GM18508 (cell line): ENCODE measurements at regions not wholly inside any gene's neighbourhood (a gene's known extent, or its start where the extent isn't known, plus 50 kb on each side); places are given as distances from the start of the nearest gene placed in this dataset.
"Not testable (repeated sequence)": the region's sequence is repeated elsewhere in the genome, so short reads cannot be mapped to it uniquely, and the experiment has no call there.

Source experiments
- ATAC-seq: cut with Tn5 transposase; IDR thresholded peaks from one replicate; pipeline ENCODE4 v1.9.1; 2021; ENCODE audit warnings: moderate number of reproducible peaks; ENCODE audit not compliant: insufficient read depth, unreplicated experiment

GRCh38 chr4:49117951-49118350 lies 131.9 kb downstream of the CWH43 start:
- ATAC-seq: not testable (repeated sequence)

DNA sequence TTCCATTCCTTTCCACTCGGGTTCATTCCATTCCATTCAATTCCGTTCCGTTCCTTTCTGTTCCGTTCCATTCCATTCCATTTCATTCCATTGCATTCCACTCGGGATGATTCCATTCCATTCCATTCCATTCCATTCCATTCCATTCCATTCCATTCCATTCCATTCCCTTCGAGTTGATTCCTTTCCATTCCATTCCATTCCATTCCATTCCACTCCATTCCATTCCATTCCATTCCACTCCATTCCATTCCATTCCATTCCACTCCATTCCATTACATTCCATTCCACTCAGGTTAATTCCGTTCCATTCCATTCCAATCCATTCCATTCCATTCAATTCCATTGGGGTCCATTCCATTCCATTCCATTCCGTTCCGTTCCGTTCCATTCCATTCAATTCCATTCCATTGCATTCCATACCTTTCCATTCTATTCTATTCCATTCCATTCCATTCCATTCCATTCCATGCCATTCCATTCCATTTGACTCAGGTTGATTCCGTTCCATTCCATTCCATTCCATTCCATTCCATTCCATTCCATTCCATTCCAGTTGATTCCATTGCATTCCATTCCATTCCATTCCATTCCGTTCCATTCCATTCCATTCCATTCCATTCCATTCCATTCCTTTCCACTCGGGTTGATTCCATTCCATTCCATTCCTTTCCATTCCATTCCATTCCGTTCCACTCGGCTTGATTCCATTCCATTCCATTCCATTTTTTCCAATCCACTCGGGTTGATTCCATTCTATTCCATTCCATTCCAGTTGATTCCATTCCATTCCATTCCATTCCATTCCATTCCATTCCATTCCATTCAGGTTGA lies 132.5 kb downstream of the CWH43 start:
- peak; percentile 33 for ATAC-seq

- ATAC-seq: peak; percentile 2
Observed at GRCh38 chr4:49119345-49119744, 133.3 kb downstream of the CWH43 start.

- not testable (repeated sequence) for ATAC-seq
Observed at GRCh38 chr4:49120042-49120779, 134.1 kb downstream of the CWH43 start.

- ATAC-seq: not testable (repeated sequence)
Observed at GRCh38 chr4:49120804-49121203, 134.7 kb downstream of the CWH43 start.

- not testable (repeated sequence) for ATAC-seq
Observed at GRCh38 chr4:49126443-49126842, 140.4 kb downstream of the CWH43 start.

DNA sequence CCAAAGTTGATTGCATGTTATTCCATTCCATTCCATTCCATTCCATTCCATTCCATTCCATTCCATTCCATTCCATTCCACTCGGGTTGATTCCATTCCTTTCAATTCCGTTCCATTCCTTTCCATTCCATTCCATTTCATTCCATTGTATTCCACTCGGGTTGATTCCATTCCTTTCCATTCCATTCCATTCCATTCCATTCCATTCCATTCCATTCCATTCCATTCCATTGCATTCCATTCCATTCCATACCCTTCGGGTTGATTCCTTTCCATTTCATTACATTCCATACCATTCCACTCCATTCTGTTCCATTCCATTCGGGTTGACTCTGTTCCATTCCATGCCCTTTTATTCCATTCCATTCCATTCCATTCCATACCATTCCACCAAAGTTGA lies 140.8 kb downstream of the CWH43 start:
- ATAC-seq: not testable (repeated sequence)

DNA sequence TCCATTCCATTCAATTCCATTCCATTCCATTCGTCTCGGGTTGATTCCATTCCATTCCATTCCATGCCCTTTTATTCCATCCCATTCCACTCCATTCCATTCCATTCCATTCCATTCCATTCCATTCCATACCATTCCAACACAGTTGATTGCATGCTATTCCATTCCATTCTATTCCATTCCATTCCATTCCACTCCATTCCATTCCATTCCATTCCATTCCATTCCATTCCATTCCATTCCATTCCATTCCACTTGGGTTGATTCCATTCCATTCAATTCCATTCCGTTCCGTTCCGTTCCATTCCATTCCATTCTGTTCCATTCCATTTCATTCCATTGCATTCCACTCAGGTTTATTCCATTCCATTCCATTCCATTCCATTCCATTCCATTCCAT lies 143.3 kb downstream of the CWH43 start:
- not testable (repeated sequence) for ATAC-seq

GRCh38 chr4:49129870-49130269 lies 143.8 kb downstream of the CWH43 start:
- not testable (repeated sequence) for ATAC-seq

DNA sequence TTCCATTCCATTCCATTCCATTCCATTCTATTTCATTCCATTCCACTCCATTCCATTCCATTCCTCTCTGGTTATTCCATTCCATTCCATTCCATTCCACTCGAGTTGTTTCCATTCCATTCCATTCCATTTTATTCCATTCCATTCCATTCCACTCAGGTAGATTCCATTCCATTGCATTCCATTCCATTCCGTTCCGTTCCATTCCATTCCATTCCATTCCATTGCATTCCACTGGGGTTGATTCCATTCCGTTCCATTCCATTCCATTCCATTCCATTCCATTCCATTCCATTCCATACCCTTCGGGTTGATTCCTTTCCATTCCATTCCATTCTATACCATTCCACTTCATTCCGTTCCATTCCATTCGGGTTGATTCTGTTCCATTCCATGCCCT lies 144.6 kb downstream of the CWH43 start:
- ATAC-seq: not testable (repeated sequence)

DNA sequence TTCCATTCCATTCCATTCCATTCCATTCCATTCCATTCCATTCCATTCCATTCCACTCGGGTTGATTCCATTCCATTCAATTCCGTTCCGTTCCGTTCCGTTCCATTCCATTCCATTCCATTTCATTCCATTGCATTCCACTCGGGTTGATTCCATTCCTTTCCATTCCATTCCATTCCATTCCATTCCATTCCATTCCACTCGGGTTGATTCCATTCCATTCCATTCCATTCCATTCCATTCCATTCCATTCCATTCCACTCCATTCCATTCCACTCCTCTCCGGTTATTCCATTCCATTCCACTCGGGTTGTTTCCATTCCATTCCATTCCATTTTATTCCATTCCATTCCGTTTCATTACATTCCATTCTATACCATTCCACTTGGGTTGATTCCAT lies 151.0 kb downstream of the CWH43 start:
- ATAC-seq: peak; percentile 41

DNA sequence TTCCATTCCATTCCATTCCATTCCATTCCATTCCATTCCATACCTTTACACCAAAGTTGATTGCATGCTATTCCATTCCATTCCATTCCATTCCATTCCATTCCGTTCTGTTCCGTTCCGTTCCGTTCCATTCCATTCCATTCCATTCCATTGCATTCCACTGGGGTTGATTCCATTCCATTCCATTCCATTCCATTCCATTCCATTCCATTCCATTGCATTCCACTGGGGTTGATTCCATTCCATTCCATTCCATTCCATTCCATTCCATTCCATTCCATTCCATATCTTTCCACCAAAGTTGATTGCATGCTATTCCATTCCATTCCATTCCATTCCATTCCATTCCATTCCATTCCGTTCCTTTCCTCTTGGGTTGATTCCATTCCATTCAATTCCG lies 151.9 kb downstream of the CWH43 start:
- not testable (repeated sequence) for ATAC-seq

DNA sequence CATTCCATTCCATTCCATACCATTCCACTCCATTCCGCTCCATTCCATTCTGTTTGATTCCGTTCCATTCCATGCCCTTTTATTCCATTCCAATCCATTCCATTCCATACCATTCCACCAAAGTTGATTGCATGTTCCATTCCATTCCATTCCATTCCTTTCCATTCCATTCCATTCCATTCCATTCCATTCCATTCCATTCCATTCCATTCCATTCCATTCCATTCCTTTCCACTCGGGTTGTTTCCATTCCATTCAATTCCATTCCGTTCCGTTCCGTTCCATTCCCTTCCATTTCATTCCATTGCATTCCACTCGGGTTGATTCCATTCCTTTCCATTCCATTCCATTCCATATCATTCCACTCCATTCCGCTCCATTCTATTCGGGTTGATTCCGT lies 152.7 kb downstream of the CWH43 start:
- ATAC-seq: not testable (repeated sequence)

GRCh38 chr4:49139513-49139912 lies 153.4 kb downstream of the CWH43 start:
- not testable (repeated sequence) for ATAC-seq

GRCh38 chr4:49140351-49140750 lies 154.3 kb downstream of the CWH43 start:
- ATAC-seq: not testable (repeated sequence)

- ATAC-seq: not testable (repeated sequence)
Observed at GRCh38 chr4:49141955-49142354, 155.9 kb downstream of the CWH43 start.

- peak; percentile 44 for ATAC-seq
Observed at GRCh38 chr4:49147143-49147542, 161.1 kb downstream of the CWH43 start.

GRCh38 chr4:49147596-49147995 lies 161.5 kb downstream of the CWH43 start:
- not testable (repeated sequence) for ATAC-seq

GRCh38 chr4:49149006-49149975 lies 163.2 kb downstream of the CWH43 start:
- peak; percentile 69 for ATAC-seq
